Hepatocyte (in vitro differentiated cells): ENCODE measurements at regions not wholly inside any gene's neighbourhood (a gene's known extent, or its start where the extent isn't known, plus 50 kb on each side); places are given as distances from the start of the nearest gene placed in this dataset.

ENCODE experiments used
- CTCF ChIP-seq: fragments of 200-600 bp; sonication (generic); IDR thresholded peaks from 2 replicates; pipeline ENCODE4 v1.5.1; 2016; ENCODE audit warnings: antibody characterized with exemption, mild to moderate bottlenecking; ENCODE audit not compliant: poor library complexity
- EZH2 ChIP-seq: fragments of 200-600 bp; sonication (generic); IDR thresholded peaks from 2 replicates; pipeline ENCODE4 v1.6.1; 2016; ENCODE audit warnings: antibody characterized with exemption, mild to moderate bottlenecking, borderline replicate concordance
- EZH2phosphoT487 ChIP-seq: fragments of 200-600 bp; sonication (generic); IDR thresholded peaks from one replicate; pipeline ENCODE4 v1.6.1; 2018; ENCODE audit warnings: antibody characterized with exemption, mild to moderate bottlenecking, low read depth, moderate library complexity; ENCODE audit not compliant: unreplicated experiment, severe bottlenecking

DNA sequence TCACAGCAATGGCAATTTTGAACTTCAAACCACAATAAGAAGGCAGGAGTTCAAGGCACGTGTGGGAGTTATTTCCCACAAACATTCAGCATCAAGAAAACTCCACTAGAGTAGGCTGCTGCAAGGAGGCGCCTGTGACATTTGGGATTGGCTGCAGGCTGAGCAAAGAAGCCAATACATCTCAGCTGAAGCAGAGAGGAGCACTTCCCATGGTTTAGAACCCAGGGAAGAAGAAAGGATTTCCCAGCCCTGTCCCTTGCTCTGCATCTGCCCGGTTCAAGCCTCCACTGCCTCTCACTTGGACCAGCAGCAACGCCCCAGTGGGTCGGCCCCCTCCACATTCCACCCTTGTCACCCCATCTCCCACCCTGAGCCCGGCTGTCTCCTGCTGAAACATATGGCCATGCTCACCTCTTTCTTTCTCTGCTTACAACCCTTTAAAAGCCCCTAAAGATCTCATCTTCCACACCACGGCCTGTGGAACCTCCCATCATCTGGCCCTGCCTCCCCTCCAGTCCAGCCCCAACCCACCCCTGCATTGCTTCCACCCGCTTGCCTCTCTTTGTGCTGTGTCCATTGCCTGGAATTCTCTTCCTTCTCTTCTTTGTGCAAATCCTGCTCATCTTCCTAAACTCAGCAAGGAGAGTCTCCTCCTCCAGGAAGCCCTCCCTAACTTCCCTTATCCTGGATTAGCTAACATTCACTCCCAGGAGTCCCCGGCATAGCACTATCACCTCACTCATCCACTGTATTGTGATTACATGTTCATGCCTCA, 128.3 kb downstream of the ANKRD60 start:
- TF ChIP-seq CTCF: no peak
- TF ChIP-seq EZH2phosphoT487: no peak
- TF ChIP-seq EZH2: no peak
